Lung (tissue), 11 donors: ENCODE measurements at regions not wholly inside any gene's neighbourhood (a gene's known extent, or its start where the extent isn't known, plus 50 kb on each side); places are given as distances from the start of the nearest gene placed in this dataset.
"Not testable (repeated sequence)": the region's sequence is repeated elsewhere in the genome, so short reads cannot be mapped to it uniquely, and the experiment has no call there.

Experiments used
- ATAC-seq: fragments of 200-7000 bp; cut with Tn5 transposase; one replicate; pipeline ENCODE4 v1.9.1; 2020; ENCODE audit warnings: moderate number of reproducible peaks; ENCODE audit not compliant: insufficient read depth, low FRiP score
- DNase-seq, 3 donors: peaks; one replicate each; pipeline ENCODE4 v3.0.0-alpha.2; 2013 to 2017
- H3K27ac ChIP-seq, 2 donors: one replicate each; pipeline ENCODE4 v1.5.1; 2013; ENCODE audit warnings: mild to moderate bottlenecking in 2 of 2, moderate library complexity in 2 of 2, control low read depth in 1 of 2, inconsistent platforms in 1 of 2, low read depth in 1 of 2, low read length in 1 of 2
- H3K27me3 ChIP-seq, 3 donors: one replicate each; pipeline ENCODE4 v1.5.1; 2013; ENCODE audit warnings: low read length in 2 of 3; ENCODE audit not compliant: control insufficient read depth in 3 of 3, insufficient read depth in 3 of 3
- H3K36me3 ChIP-seq, 4 donors: one replicate each; pipeline ENCODE4 v1.5.1; 2013; ENCODE audit warnings: low read length in 4 of 4, mild to moderate bottlenecking in 1 of 4, moderate library complexity in 1 of 4; ENCODE audit not compliant: control insufficient read depth in 4 of 4, insufficient read depth in 4 of 4
- H3K4me1 ChIP-seq, 5 donors: one replicate each; pipeline ENCODE4 v1.5.1; 2013; ENCODE audit warnings: low read length in 5 of 5, mild to moderate bottlenecking in 2 of 5, moderate library complexity in 1 of 5; ENCODE audit not compliant: control insufficient read depth in 5 of 5, insufficient read depth in 5 of 5
- H3K4me3 ChIP-seq: one replicate; pipeline ENCODE4 v1.5.1; 2013; ENCODE audit warnings: mild to moderate bottlenecking, control low read depth, moderate library complexity
- H3K9ac ChIP-seq, 2 donors: one replicate each; pipeline ENCODE4 v1.5.1; 2013; ENCODE audit warnings: low read length in 2 of 2, control low read depth in 1 of 2; ENCODE audit not compliant: insufficient read depth in 1 of 2
- H3K9me3 ChIP-seq, 4 donors: one replicate each; pipeline ENCODE4 v1.5.1; 2013; ENCODE audit warnings: low read length in 3 of 4, mild to moderate bottlenecking in 1 of 4, moderate library complexity in 1 of 4; ENCODE audit not compliant: control insufficient read depth in 4 of 4, insufficient read depth in 3 of 4
- CTCF ChIP-seq: IDR thresholded peaks from 2 replicates; pipeline ENCODE4 v1.5.1; 2012; ENCODE audit warnings: mild to moderate bottlenecking; ENCODE audit errors: control extremely low read depth, extremely low read depth
- WGBS, 2 donors: extraction: QIAGEN DNeasy Blood & Tissue Kit; methylation state at CpG; one replicate each; pipeline ENCODE4 v1.1.7; 2013; 5-methylcytosine and 5-hydroxymethylcytosine counted together
- donor health status: control.
- donor health status: control.
- donor health status: Bipolar disorder and iron deficiency.
- donor health status: healthy.
- donor health status: DM: yes; HTN: yes; CAD: no.

- H3K27me3 ChIP-seq, H3K9me3 ChIP-seq, DNase-seq, H3K27ac ChIP-seq, ATAC-seq, H3K4me3 ChIP-seq, H3K9ac ChIP-seq, H3K36me3 ChIP-seq, H3K4me1 ChIP-seq: not testable (repeated sequence)
- WGBS, 2 donors = 95 to 96% methylated on average over 4 of the region's 4 CpGs
Observed at GRCh38 chr22:16730894-16731293, 94.3 kb downstream of the XKR3 start.

- ATAC-seq, H3K4me1 ChIP-seq, H3K4me3 ChIP-seq, H3K27me3 ChIP-seq, H3K9me3 ChIP-seq, H3K9ac ChIP-seq, H3K27ac ChIP-seq, H3K36me3 ChIP-seq, DNase-seq: not testable (repeated sequence)
- 0 to 15% methylated on average over 1 of the region's 1 CpG for WGBS, 2 donors
Observed at GRCh38 chr22:16727491-16727890, 97.7 kb downstream of the XKR3 start.

- 51 to 62% methylated on average over 4 of the region's 4 CpGs for WGBS, 2 donors
- H3K36me3 ChIP-seq, H3K4me1 ChIP-seq, H3K9ac ChIP-seq, H3K27me3 ChIP-seq, H3K27ac ChIP-seq, DNase-seq, H3K9me3 ChIP-seq, ATAC-seq, H3K4me3 ChIP-seq: not testable (repeated sequence)
Observed at GRCh38 chr22:16723241-16723640, 102.0 kb downstream of the XKR3 start.

- peak; percentile 47 for ATAC-seq
- H3K4me3 ChIP-seq, H3K27me3 ChIP-seq, H3K9me3 ChIP-seq, H3K9ac ChIP-seq, H3K27ac ChIP-seq, H3K4me1 ChIP-seq, H3K36me3 ChIP-seq: not testable (repeated sequence)
- WGBS, 2 donors = 11 to 26% methylated on average over 3 of the region's 3 CpGs
- DNase-seq = peak in 1 of 3 donors; percentile 0
Observed at GRCh38 chr22:16722564-16722963, 102.6 kb downstream of the XKR3 start.

- ATAC-seq = no peak
Observed at GRCh38 chr22:16721961-16722360, 103.2 kb downstream of the XKR3 start.

More at GRCh38 chr22:16721961-16722360, 103.2 kb downstream of the XKR3 start:
- H3K36me3 ChIP-seq = no peaks in the 10 kb centered on the region
- 30 to 50% methylated on average over 4 of the region's 4 CpGs for WGBS, 2 donors
- no peak overlapping the region for H3K9ac ChIP-seq
- no peak for DNase-seq
- no peak overlapping the region for H3K27ac ChIP-seq
- H3K4me3 ChIP-seq = no peak overlapping the region
- H3K27me3 ChIP-seq = no peaks in the 10 kb centered on the region
- peaks cover 0 to 8% (median 1%) of the 10 kb centered on the region in 4 donors for H3K9me3 ChIP-seq
- no peaks in the 10 kb centered on the region for H3K4me1 ChIP-seq
- TF ChIP-seq CTCF = no peak
